Panc1 (cell line): ENCODE measurements at regions not wholly inside any gene's neighbourhood (a gene's known extent, or its start where the extent isn't known, plus 50 kb on each side); places are given as distances from the start of the nearest gene placed in this dataset.

Source experiments
- ATAC-seq: fragments of 200-7000 bp; cut with Tn5 transposase; 2 replicates; pipeline ENCODE4 v1.9.1; 2020; ENCODE audit warnings: mild to moderate bottlenecking, moderate library complexity
- BruUV-seq: library from RNA; stranded (reverse); fragments of 400-500 nt; replicated peaks from 2 replicates; lab custom pipeline; 2021; lab: Mats Ljungman, UMichigan
- CTCF ChIA-PET: fragments of 300-600 bp; sonication (Branson Sonifier 250); formaldehyde crosslinking; loops from one replicate; lab custom pipeline; 2022; ENCODE audit warnings: antibody characterized with exemption; lab: Charles Lee
- POLR2A ChIA-PET: fragments of 300-600 bp; sonication (Branson Sonifier 250); formaldehyde crosslinking; loops from one replicate; lab custom pipeline; 2022; ENCODE audit warnings: antibody characterized with exemption; lab: Charles Lee
- DNase-seq: peaks from one replicate; pipeline ENCODE4 v3.0.0-alpha.2; 2010; ENCODE audit warnings: low read depth, low spot score
- H3K27ac ChIP-seq: 2 replicates; pipeline ENCODE4 v1.5.1; 2011; ENCODE audit warnings: mild to moderate bottlenecking, low read length, inconsistent platforms
- H3K27me3 ChIP-seq: fragments of 200-500 bp; sonication (Bioruptor generic); 2 replicates; pipeline ENCODE4 v1.6.0; 2014; ENCODE audit warnings: low read length, inconsistent platforms; ENCODE audit not compliant: control insufficient read depth, insufficient read depth
- H3K36me3 ChIP-seq: fragments of 200-500 bp; sonication (Bioruptor generic); 2 replicates; pipeline ENCODE4 v1.5.1; 2014; ENCODE audit warnings: inconsistent platforms, mild to moderate bottlenecking, low read length, moderate library complexity; ENCODE audit not compliant: control insufficient read depth, insufficient read depth
- H3K4me1 ChIP-seq: 2 replicates; pipeline ENCODE4 v1.5.1; 2011; ENCODE audit warnings: inconsistent platforms, mild to moderate bottlenecking, low read length, moderate library complexity; ENCODE audit not compliant: control insufficient read depth, insufficient read depth
- H3K4me3 ChIP-seq, 2 experiments: 2 replicates each; pipeline ENCODE4 v1.5.1; 2011 to 2012; ENCODE audit warnings: low read depth in 2 of 2, low read length in 2 of 2, mild to moderate bottlenecking in 2 of 2, inconsistent platforms in 1 of 2, moderate library complexity in 1 of 2
- H3K9me3 ChIP-seq: fragments of 200-500 bp; sonication (Bioruptor generic); 2 replicates; pipeline ENCODE4 v1.5.1; 2014; ENCODE audit warnings: low read depth, mild to moderate bottlenecking, inconsistent platforms, low read length, moderate library complexity; ENCODE audit not compliant: control insufficient read depth, insufficient read depth
- POLR2AphosphoS5 ChIP-seq: IDR thresholded peaks from 2 replicates; pipeline ENCODE4 v1.6.1; 2012; ENCODE audit warnings: mild to moderate bottlenecking, low read depth, low read length, moderate library complexity
- REST ChIP-seq, 2 experiments: IDR thresholded peaks; 2 replicates each; pipeline ENCODE4 v1.6.1; 2011 to 2012; ENCODE audit warnings: low read depth in 2 of 2, control low read depth in 1 of 2, low read length in 1 of 2, mild to moderate bottlenecking in 1 of 2, moderate library complexity in 1 of 2; ENCODE audit not compliant: insufficient read depth in 1 of 2
- SIN3A ChIP-seq: IDR thresholded peaks from 2 replicates; pipeline ENCODE4 v1.6.1; 2012; ENCODE audit warnings: low read depth, mild to moderate bottlenecking, low read length, moderate library complexity, borderline replicate concordance; ENCODE audit not compliant: insufficient read depth
- TCF7L2 ChIP-seq: IDR thresholded peaks from 2 replicates; pipeline ENCODE4 v1.6.1; 2011; ENCODE audit warnings: mild to moderate bottlenecking, low read depth, low read length, inconsistent platforms
- in situ Hi-C: cut with HindIII; loops from 2 replicates; pipeline ENCODE4 v1.10.0; 2016; ENCODE audit warnings: low sequenced_read_pairs, low pct_unique_long_range_greater_than_20kb
- intact Hi-C: fragments of 100-400 bp; cut with micrococcal nuclease; formaldehyde crosslinking; loops from one replicate; pipeline ENCODE4 v1.10.0; 2022; ENCODE audit not compliant: unreplicated experiment
- TF ChIP-seq, protein P1 (sequence below): fragments of 450-650 bp; IDR thresholded peaks from 2 replicates; pipeline ENCODE4 v1.5.1; 2017; ENCODE audit warnings: mild to moderate bottlenecking

DNA sequence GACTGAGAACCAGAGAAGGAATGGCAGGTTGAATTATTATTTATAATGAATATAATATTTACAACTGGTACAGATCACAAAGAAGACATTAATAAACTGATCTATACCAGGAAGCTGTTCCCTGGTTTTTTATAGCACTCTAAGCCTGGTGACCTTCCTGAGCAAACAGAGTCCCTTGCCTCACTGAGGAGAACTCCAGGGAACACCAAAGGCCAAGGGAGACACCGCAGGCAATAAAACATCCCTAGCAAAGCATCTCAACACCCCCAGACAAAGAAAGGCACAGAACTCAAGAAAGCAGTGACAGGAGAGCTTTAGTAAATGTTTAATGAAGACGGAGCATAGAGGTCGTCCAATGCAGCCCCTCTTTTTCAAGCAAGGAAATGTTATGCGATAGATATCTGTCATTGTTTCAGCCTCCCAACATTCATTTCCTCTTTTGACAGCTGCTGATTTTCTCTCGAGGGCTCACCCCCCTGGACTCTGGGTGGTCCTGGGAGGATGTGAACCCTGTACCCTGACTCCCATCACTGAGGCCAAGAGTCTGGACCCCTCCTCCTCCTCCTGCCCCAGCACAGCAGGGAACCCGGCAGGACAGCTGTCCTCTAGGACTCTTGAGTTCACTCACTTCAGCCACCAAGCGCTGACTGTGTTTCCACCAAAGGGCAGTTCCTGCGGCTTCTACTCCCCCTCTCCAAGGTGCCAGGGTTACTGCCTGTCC, 342.5 kb upstream of the GATB start:
- Histone ChIP-seq H3K9me3 (no peaks in the 10 kb centered on the region), H3K36me3 (no peaks in the 10 kb centered on the region), H3K4me1 (no peaks in the 10 kb centered on the region), H3K4me3 (no peak overlapping the region), H3K27ac (no peak overlapping the region), H3K27me3 (no peaks in the 10 kb centered on the region)
- TF ChIP-seq SIN3A (no peak), REST (IDR thresholded peaks at IDR 0.05; ENCODE audit: insufficient read depth in 1 of 2, low read depth in 2 of 2, low read length in 1 of 2) (no peak), POLR2AphosphoS5 (no peak), TCF7L2 (no peak)
- TF ChIP-seq, protein P1, sequence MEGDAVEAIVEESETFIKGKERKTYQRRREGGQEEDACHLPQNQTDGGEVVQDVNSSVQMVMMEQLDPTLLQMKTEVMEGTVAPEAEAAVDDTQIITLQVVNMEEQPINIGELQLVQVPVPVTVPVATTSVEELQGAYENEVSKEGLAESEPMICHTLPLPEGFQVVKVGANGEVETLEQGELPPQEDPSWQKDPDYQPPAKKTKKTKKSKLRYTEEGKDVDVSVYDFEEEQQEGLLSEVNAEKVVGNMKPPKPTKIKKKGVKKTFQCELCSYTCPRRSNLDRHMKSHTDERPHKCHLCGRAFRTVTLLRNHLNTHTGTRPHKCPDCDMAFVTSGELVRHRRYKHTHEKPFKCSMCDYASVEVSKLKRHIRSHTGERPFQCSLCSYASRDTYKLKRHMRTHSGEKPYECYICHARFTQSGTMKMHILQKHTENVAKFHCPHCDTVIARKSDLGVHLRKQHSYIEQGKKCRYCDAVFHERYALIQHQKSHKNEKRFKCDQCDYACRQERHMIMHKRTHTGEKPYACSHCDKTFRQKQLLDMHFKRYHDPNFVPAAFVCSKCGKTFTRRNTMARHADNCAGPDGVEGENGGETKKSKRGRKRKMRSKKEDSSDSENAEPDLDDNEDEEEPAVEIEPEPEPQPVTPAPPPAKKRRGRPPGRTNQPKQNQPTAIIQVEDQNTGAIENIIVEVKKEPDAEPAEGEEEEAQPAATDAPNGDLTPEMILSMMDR, result no peak
- DNase-seq (no peak), ATAC-seq (no peak)
- in situ Hi-C loops (no loop called here), intact Hi-C loops (no loop called here)
- no TSS peak for BruUV-seq
- POLR2A ChIA-PET, result no interaction called here
- CTCF ChIA-PET, result no interaction called here

GRCh38 chr4:152102436-152103000, 341.7 kb upstream of the GATB start:
- no peak overlapping the region for H3K27ac ChIP-seq
- DNase-seq, result no peak
- H3K9me3 ChIP-seq, result no peaks in the 10 kb centered on the region
- in situ Hi-C loops, result no loop called here
- ChIA-PET CTCF (no interaction called here), POLR2A (no interaction called here)
- no peaks in the 10 kb centered on the region for H3K4me1 ChIP-seq
- H3K4me3 ChIP-seq, result no peak overlapping the region
- intact Hi-C loops, result no loop called here
- H3K27me3 ChIP-seq, result no peaks in the 10 kb centered on the region
- no TSS peak for BruUV-seq
- H3K36me3 ChIP-seq, result no peaks in the 10 kb centered on the region
- TF ChIP-seq, protein P1, result no peak
- no peak for TF ChIP-seq REST (IDR thresholded peaks at IDR 0.05; ENCODE audit: insufficient read depth in 1 of 2, low read depth in 2 of 2, low read length in 1 of 2)
- peak; percentile 52; the same call in 1 of the 2 replicates for ATAC-seq
